ENCODE measurements at regions not wholly inside any gene's neighbourhood (a gene's known extent, or its start where the extent isn't known, plus 50 kb on each side); places are given as distances from the start of the nearest gene placed in this dataset.
"Not testable (repeated sequence)": the region's sequence is repeated elsewhere in the genome, so short reads cannot be mapped to it uniquely, and the experiment has no call there.

DNA sequence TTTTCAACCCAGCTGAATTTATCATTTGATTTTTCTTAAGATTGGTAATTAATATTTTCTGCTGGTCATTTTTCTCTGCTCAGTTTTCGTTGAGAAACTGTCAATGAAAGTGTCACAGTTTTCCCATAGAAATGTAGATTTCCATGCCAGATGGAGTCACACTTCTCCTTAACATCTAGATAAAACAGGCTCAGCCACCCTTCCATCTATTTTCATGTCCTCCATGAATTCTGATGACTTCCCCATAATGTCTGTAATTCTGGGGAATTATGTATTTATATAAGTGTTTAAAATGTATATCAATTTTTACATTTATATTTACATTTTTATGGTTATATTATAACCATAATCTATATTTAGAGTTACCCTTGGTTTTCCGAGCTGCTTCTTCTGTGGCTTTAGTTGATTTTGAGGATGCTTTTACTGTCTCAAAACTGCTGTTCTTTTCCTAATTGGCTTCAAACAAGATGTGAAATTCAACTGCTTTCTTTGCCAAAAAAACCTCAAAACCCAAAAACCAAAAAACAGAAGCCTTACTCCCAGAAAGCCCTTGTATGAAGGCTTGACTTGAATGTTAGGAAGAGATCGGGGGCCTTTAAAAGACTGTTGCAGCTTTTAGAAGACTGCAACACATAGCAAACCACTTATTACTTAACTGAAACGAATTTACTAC is 95.4 kb upstream of the CDCA7L start:
- no peak overlapping the region for H3K4me3 ChIP-seq
- no peaks in the 10 kb centered on the region for H3K4me1 ChIP-seq
- H3K9me3 ChIP-seq, result no peaks in the 10 kb centered on the region
- intact Hi-C loops (cut with DNase I; ENCODE audit: low total_unique reads), result no loop called here
- H3K27me3 ChIP-seq, result no peaks in the 10 kb centered on the region
- TF ChIP-seq, protein P1, sequence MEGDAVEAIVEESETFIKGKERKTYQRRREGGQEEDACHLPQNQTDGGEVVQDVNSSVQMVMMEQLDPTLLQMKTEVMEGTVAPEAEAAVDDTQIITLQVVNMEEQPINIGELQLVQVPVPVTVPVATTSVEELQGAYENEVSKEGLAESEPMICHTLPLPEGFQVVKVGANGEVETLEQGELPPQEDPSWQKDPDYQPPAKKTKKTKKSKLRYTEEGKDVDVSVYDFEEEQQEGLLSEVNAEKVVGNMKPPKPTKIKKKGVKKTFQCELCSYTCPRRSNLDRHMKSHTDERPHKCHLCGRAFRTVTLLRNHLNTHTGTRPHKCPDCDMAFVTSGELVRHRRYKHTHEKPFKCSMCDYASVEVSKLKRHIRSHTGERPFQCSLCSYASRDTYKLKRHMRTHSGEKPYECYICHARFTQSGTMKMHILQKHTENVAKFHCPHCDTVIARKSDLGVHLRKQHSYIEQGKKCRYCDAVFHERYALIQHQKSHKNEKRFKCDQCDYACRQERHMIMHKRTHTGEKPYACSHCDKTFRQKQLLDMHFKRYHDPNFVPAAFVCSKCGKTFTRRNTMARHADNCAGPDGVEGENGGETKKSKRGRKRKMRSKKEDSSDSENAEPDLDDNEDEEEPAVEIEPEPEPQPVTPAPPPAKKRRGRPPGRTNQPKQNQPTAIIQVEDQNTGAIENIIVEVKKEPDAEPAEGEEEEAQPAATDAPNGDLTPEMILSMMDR (IDR thresholded peaks at IDR 0.05), result no peak
- no peak for TF ChIP-seq POLR2A (IDR thresholded peaks at IDR 0.05)
- no peak for DNase-seq
- no peak overlapping the region for H3K27ac ChIP-seq
- no peaks in the 10 kb centered on the region for H3K36me3 ChIP-seq

DNA sequence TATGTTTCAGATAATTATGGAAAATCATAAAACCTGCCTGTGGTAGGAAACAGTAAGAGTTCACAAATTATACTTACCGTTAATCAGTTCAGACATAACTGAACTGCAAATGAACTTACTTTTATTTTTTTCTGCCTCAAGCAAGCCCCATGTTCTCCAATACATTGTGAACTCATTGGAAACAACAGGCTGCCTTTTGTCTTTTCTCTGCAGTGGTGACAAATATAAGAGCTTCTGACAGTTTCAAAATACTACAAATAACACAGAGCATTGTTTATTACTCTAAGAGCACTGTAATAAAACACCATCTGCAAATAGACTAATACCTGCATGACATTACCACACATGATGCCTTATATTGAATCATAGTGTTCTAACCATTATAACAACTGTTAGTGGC is 94.0 kb upstream of the CDCA7L start:
- Histone ChIP-seq H3K36me3 (no peaks in the 10 kb centered on the region), H3K9me3 (no peaks in the 10 kb centered on the region), H3K4me3 (no peak overlapping the region), H3K4me1 (no peaks in the 10 kb centered on the region), H3K27me3 (no peaks in the 10 kb centered on the region), H3K27ac (no peak overlapping the region)
- TF ChIP-seq, protein P1 (IDR thresholded peaks at IDR 0.05), result no peak
- TF ChIP-seq POLR2A (IDR thresholded peaks at IDR 0.05), result no peak
- DNase-seq, result no peak
- intact Hi-C loops (cut with DNase I; ENCODE audit: low total_unique reads), result no loop called here

DNA sequence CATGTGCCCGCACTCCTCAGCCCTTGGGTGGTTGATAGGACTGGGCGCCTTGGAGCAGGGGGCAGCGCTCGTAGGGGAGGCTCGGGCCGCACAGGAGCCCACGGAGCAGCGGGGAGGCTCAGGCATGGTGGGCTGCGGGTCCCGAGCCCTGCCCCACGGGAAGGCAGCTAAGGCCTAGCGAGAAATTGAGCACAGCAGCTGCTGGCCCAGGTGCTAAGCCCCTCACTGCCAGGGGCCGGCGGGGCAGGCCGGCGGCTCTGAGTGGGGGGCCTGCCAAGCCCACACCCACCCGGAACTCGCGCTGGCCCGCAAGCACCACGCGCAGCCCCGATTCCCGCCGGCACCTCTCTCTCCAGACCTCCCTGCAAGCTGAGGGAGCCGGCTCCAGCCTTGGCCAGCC is 86.7 kb upstream of the CDCA7L start:
- intact Hi-C loops (cut with DNase I; ENCODE audit: low total_unique reads); DNase-seq: not testable (repeated sequence)

DNA sequence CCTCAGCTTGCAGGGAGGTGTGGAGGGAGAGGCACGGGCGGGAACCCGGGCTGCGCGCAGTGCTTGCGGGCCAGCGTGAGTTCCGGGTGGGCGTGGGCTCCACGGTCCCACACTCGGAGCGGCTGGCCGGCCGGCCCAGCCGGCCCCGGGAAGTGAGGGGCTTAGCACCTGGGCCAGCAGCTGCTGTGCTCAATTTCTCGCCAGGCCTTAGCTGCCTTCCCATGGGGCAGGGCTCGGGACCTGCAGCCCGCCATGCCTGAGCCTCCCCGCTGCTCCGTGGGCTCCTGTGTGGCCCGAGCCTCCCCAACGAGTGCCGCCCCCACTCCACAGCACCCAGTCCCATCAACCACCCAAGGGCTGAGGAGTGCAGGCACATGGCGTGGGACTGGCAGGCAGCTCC is 83.0 kb upstream of the CDCA7L start:
- H3K36me3 ChIP-seq; H3K9me3 ChIP-seq; H3K27me3 ChIP-seq; intact Hi-C loops (cut with DNase I; ENCODE audit: low total_unique reads); DNase-seq; H3K4me3 ChIP-seq; H3K4me1 ChIP-seq; H3K27ac ChIP-seq: not testable (repeated sequence)

More for the DNA sequence above, 86.7 kb upstream of the CDCA7L start:
- H3K27ac ChIP-seq, H3K36me3 ChIP-seq, H3K4me1 ChIP-seq, H3K27me3 ChIP-seq, H3K4me3 ChIP-seq, H3K9me3 ChIP-seq: not testable (repeated sequence)

DNA sequence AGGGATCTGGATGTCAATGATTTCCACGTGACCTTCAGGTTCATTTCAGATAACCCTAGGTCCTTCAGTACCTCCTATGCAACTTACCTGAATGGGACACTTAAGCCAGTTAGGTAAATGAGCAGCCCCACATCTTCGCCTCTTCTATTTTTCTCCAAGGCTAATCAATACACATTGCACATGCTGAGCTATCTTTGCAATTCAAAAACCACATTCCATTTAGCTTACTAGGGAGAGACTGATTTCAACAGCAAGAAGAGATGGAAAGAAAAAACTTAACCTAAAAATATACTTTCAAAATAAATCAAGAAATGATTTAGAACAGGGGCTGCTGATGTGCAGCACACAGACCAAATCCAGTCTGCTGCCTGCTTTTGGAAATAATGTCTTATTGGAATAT is 81.8 kb upstream of the CDCA7L start:
- intact Hi-C loops (cut with DNase I; ENCODE audit: low total_unique reads), result no loop called here
- Histone ChIP-seq H3K36me3 (no peaks in the 10 kb centered on the region), H3K4me3 (no peak overlapping the region), H3K9me3 (no peaks in the 10 kb centered on the region), H3K27me3 (no peaks in the 10 kb centered on the region), H3K4me1 (no peaks in the 10 kb centered on the region), H3K27ac (no peak overlapping the region)
- no peak for DNase-seq
- no peak for TF ChIP-seq POLR2A (IDR thresholded peaks at IDR 0.05)
- TF ChIP-seq, protein P1 (IDR thresholded peaks at IDR 0.05), result no peak

DNA sequence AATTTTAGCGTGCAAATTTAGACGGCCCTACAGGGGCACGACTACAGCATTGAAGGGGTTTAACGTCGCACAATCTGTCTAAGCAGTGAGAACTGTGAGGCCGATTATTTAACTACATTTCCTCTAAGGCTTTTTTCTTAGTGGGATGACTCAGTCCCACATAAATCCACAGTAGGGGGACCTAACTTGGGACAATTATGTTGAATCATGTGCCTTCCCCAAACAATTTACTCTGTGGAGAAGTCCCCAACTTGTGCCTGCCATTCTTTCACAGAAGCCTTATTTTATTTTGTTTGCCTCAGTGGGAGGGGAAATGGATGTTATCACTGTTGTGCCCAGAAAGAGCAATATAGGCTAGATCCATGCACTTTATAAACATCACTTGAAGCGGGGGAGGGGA is 80.3 kb upstream of the CDCA7L start:
- no peaks in the 10 kb centered on the region for H3K4me1 ChIP-seq
- H3K36me3 ChIP-seq, result no peaks in the 10 kb centered on the region
- no peak overlapping the region for H3K4me3 ChIP-seq
- H3K9me3 ChIP-seq, result no peaks in the 10 kb centered on the region
- DNase-seq, result no peak
- TF ChIP-seq, protein P1 (IDR thresholded peaks at IDR 0.05), result no peak
- TF ChIP-seq POLR2A (IDR thresholded peaks at IDR 0.05), result no peak
- no peak overlapping the region for H3K27ac ChIP-seq
- H3K27me3 ChIP-seq, result no peaks in the 10 kb centered on the region
- intact Hi-C loops (cut with DNase I; ENCODE audit: low total_unique reads), result no loop called here
